Testis (tissue), 2 donors: ENCODE measurements at regions not wholly inside any gene's neighbourhood (a gene's known extent, or its start where the extent isn't known, plus 50 kb on each side); places are given as distances from the start of the nearest gene placed in this dataset.

Experiments used
- POLR2A ChIP-seq: fragments of 450-650 bp; IDR thresholded peaks from one replicate; pipeline ENCODE4 v1.6.1; 2017; ENCODE audit warnings: antibody characterized with exemption, mild to moderate bottlenecking, moderate library complexity
- TF ChIP-seq, protein P1 (sequence below), 3 experiments: fragments of 450-650 bp in 2 of 3; fragments of 200-600 bp in 1 of 3; sonication (generic) in 1 of 3; IDR thresholded peaks; one replicate each; pipeline ENCODE4 v1.5.1; 2016 to 2019; ENCODE audit warnings: antibody characterized with exemption in 3 of 3, mild to moderate bottlenecking in 2 of 3, moderate library complexity in 1 of 3

DNA sequence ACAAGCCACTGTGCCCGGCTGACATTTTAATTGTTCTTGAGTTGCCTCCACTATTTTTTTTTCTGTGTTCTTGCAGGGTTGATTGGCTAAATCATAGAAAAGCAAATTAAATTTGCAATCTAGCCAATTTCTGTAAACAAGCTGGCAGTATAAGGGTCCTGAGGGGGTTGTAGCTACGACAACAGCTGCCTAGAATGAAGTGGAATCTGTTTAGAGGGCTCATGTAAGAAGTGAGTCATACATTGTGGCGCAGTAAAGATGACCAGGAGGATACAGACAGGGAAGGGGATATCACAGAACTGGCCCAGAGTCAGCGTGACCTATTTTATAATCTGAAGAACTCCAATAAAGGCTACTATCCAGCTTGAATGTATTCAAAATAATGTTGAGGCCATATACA lies 82.2 kb upstream of the TLE1 start:
- TF ChIP-seq, protein P1, sequence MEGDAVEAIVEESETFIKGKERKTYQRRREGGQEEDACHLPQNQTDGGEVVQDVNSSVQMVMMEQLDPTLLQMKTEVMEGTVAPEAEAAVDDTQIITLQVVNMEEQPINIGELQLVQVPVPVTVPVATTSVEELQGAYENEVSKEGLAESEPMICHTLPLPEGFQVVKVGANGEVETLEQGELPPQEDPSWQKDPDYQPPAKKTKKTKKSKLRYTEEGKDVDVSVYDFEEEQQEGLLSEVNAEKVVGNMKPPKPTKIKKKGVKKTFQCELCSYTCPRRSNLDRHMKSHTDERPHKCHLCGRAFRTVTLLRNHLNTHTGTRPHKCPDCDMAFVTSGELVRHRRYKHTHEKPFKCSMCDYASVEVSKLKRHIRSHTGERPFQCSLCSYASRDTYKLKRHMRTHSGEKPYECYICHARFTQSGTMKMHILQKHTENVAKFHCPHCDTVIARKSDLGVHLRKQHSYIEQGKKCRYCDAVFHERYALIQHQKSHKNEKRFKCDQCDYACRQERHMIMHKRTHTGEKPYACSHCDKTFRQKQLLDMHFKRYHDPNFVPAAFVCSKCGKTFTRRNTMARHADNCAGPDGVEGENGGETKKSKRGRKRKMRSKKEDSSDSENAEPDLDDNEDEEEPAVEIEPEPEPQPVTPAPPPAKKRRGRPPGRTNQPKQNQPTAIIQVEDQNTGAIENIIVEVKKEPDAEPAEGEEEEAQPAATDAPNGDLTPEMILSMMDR (IDR thresholded peaks at IDR 0.05): no peak
- no peak for TF ChIP-seq POLR2A
